ENCODE measurements at regions not wholly inside any gene's neighbourhood (a gene's known extent, or its start where the extent isn't known, plus 50 kb on each side); places are given as distances from the start of the nearest gene placed in this dataset.
"Not testable (repeated sequence)": the region's sequence is repeated elsewhere in the genome, so short reads cannot be mapped to it uniquely, and the experiment has no call there.

- no peak for DNase-seq
Observed at GRCh38 chr1:238653693-238654321, 732.6 kb upstream of the CHRM3 start.

GRCh38 chr1:238652346-238652968 lies 733.9 kb upstream of the CHRM3 start:
- DNase-seq, result no peak

- no peak for DNase-seq
Observed at GRCh38 chr1:238649200-238649599, 737.2 kb upstream of the CHRM3 start.

GRCh38 chr1:238648751-238649150 lies 737.6 kb upstream of the CHRM3 start:
- DNase-seq, result no peak

- DNase-seq, result no peak
Observed at GRCh38 chr1:238648296-238648695, 738.1 kb upstream of the CHRM3 start.

GRCh38 chr1:238647877-238648276 lies 738.5 kb upstream of the CHRM3 start:
- DNase-seq, result no peak

- DNase-seq, result no peak
Observed at GRCh38 chr1:238642231-238642630, 744.1 kb upstream of the CHRM3 start.

GRCh38 chr1:238639861-238640260 lies 746.5 kb upstream of the CHRM3 start:
- no peak for DNase-seq

- no peak for DNase-seq
Observed at GRCh38 chr1:238628110-238628509, 737.4 kb upstream of the ZP4 start.

GRCh38 chr1:238624776-238625175 lies 734.1 kb upstream of the ZP4 start:
- DNase-seq, result no peak

- DNase-seq, result no peak
Observed at GRCh38 chr1:238621405-238621804, 730.7 kb upstream of the ZP4 start.

GRCh38 chr1:238619652-238620051 lies 728.9 kb upstream of the ZP4 start:
- no peak for DNase-seq

GRCh38 chr1:238611406-238611805 lies 720.7 kb upstream of the ZP4 start:
- DNase-seq, result no peak

GRCh38 chr1:238608144-238608543 lies 717.4 kb upstream of the ZP4 start:
- DNase-seq, result no peak

- no peak for DNase-seq
Observed at GRCh38 chr1:238606896-238607295, 716.2 kb upstream of the ZP4 start.

GRCh38 chr1:238606457-238606856 lies 715.7 kb upstream of the ZP4 start:
- DNase-seq, result no peak

- no peak for DNase-seq
Observed at GRCh38 chr1:238604357-238604756, 713.6 kb upstream of the ZP4 start.

GRCh38 chr1:238601604-238602003 lies 710.9 kb upstream of the ZP4 start:
- DNase-seq, result not testable (repeated sequence)

GRCh38 chr1:238596703-238597102 lies 706.0 kb upstream of the ZP4 start:
- no peak for DNase-seq

- DNase-seq, result no peak
Observed at GRCh38 chr1:238592621-238593020, 701.9 kb upstream of the ZP4 start.

GRCh38 chr1:238589843-238590435 lies 699.2 kb upstream of the ZP4 start:
- DNase-seq, result no peak

GRCh38 chr1:238582816-238583215 lies 692.1 kb upstream of the ZP4 start:
- no peak for DNase-seq

GRCh38 chr1:238581332-238581731 lies 690.6 kb upstream of the ZP4 start:
- DNase-seq, result no peak
